Epithelial cell of esophagus (primary cell): ENCODE measurements at regions not wholly inside any gene's neighbourhood (a gene's known extent, or its start where the extent isn't known, plus 50 kb on each side); places are given as distances from the start of the nearest gene placed in this dataset.

Experiments used
- DNase-seq: peaks from one replicate; pipeline ENCODE4 v3.0.0; 2010; ENCODE audit warnings: low read depth
- H3K4me3 ChIP-seq: 2 replicates; pipeline ENCODE4 v1.5.1; 2011; ENCODE audit warnings: mild to moderate bottlenecking, low read length, control low read depth
- CTCF ChIP-seq: IDR thresholded peaks from 2 replicates; pipeline ENCODE4 v1.5.1; 2011; ENCODE audit warnings: low read depth, mild to moderate bottlenecking, low read length, control low read depth, inconsistent platforms; ENCODE audit not compliant: insufficient read depth; ENCODE audit errors: missing control alignments

GRCh38 chr6:111997853-111998208 lies 56.1 kb upstream of the CCN6 start:
- DNase-seq: no peak
- no peak overlapping the region for H3K4me3 ChIP-seq

GRCh38 chr6:112002307-112002706 lies 51.6 kb upstream of the CCN6 start:
- no peak for DNase-seq
- no peak for TF ChIP-seq CTCF
- no peak overlapping the region for H3K4me3 ChIP-seq

More at GRCh38 chr6:111997853-111998208, 56.1 kb upstream of the CCN6 start:
- TF ChIP-seq CTCF: no peak
